ENCODE measurements at regions not wholly inside any gene's neighbourhood (a gene's known extent, or its start where the extent isn't known, plus 50 kb on each side); places are given as distances from the start of the nearest gene placed in this dataset.

DNA sequence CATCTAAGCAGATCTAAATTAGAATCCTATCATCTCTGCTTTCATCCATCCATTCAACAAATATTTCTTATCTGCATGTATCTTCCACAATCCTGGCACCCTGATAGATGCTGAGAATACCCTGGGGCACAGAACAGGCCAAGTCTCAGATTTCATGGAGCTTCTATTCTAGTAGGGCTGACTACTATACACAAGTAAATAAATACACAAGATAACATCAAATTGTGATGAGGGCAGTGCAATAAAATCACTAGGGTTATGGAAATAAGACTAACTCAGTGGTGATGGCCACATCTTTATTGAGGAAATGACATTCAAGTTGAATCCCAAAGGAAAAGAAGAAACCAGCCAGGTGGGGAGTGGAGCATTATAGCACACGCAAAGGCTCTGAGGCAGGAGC lies 138.4 kb upstream of the GLRA1 start:
- Histone ChIP-seq H3K27ac (ENCODE audit: low read depth, low read length) (no peak overlapping the region), H4K8ac (ENCODE audit: low read depth, low read length) (no peak overlapping the region), H4K91ac (ENCODE audit: low read depth, low read length) (no peak overlapping the region), H3K27me3 (ENCODE audit: insufficient read depth, low read length) (no peaks in the 10 kb centered on the region), H3K18ac (ENCODE audit: low read length) (no peak overlapping the region), H3K9me3 (ENCODE audit: insufficient read depth, low read depth, low read length) (no peaks in the 10 kb centered on the region), H2BK5ac (ENCODE audit: low read depth, low read length, poor library complexity) (no peak overlapping the region), H4K12ac (ENCODE audit: low read depth, low read length) (no peak overlapping the region), H3K79me1 (ENCODE audit: low read length) (no peaks in the 10 kb centered on the region), H3K14ac (ENCODE audit: low read length) (no peak overlapping the region), H3K4me3 (ENCODE audit: low read depth, low read length) (no peak overlapping the region), H2AK5ac (ENCODE audit: low read length) (no peak overlapping the region), H2BK120ac (ENCODE audit: insufficient read depth, low read length, poor library complexity) (no peak overlapping the region), H3K4me1 (ENCODE audit: control insufficient read depth in 1 of 2, insufficient read depth in 2 of 2, low read length in 2 of 2) (no peaks in the 10 kb centered on the region), H3K79me2 (ENCODE audit: control insufficient read depth, insufficient read depth, low read length, poor library complexity) (no peaks in the 10 kb centered on the region), H2BK12ac (ENCODE audit: low read length) (no peak overlapping the region), H3K9ac (ENCODE audit: low read length) (no peak overlapping the region), H2AFZ (ENCODE audit: insufficient read depth, low read length, poor library complexity) (no peak overlapping the region), H3K4ac (ENCODE audit: low read depth, low read length) (no peak overlapping the region), H3K36me3 (ENCODE audit: control insufficient read depth in 1 of 2, insufficient read depth in 2 of 2, low read length in 2 of 2) (no peaks in the 10 kb centered on the region), H3K4me2 (ENCODE audit: low read length) (no peak overlapping the region), H3K23ac (ENCODE audit: low read length) (no peak overlapping the region)
- WGBS (ENCODE audit: extremely low coverage, insufficient coverage, insufficient read length): no CpG with 5 or more reads among the region's 1 CpG
- peak; percentile 6 to 23 for DNase-seq

DNA sequence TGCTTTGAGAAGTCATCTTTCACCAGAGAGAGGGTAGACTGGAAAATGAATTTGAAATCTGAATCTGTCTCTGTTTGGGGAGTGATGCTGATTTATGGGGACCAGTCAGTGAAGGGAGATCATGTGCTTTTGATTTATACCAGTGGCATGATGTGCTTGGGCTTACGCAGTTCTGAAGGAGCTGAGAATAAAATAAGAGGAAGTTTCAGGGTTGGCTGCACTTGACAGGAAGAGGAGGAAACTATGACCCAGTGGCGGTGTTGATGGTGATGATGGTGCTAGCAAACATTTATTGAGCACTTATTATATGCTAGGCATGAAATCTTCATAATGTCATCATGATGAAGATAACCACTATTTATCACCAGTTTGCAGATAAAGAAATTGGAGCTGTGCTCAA lies 136.4 kb upstream of the GLRA1 start:
- H3K79me2 ChIP-seq (ENCODE audit: control insufficient read depth, insufficient read depth, low read length, poor library complexity): no peaks in the 10 kb centered on the region
- no peaks in the 10 kb centered on the region for H3K36me3 ChIP-seq (ENCODE audit: control insufficient read depth in 1 of 2, insufficient read depth in 2 of 2, low read length in 2 of 2)
- no peak overlapping the region for H2AFZ ChIP-seq (ENCODE audit: insufficient read depth, low read length, poor library complexity)

GRCh38 chr5:152058267-152058666 lies 133.6 kb upstream of the GLRA1 start:
- H2AK5ac ChIP-seq (ENCODE audit: low read length): no peak overlapping the region
- no peak overlapping the region for H3K27ac ChIP-seq (ENCODE audit: low read depth, low read length)
- H3K18ac ChIP-seq (ENCODE audit: low read length): no peak overlapping the region
- no peaks in the 10 kb centered on the region for H3K79me1 ChIP-seq (ENCODE audit: low read length)
- H4K91ac ChIP-seq (ENCODE audit: low read depth, low read length): no peak overlapping the region
- no peak overlapping the region for H3K23ac ChIP-seq (ENCODE audit: low read length)
- no peak overlapping the region for H2BK120ac ChIP-seq (ENCODE audit: insufficient read depth, low read length, poor library complexity)
- no peak overlapping the region for H3K14ac ChIP-seq (ENCODE audit: low read length)
- WGBS (ENCODE audit: extremely low coverage, insufficient coverage, insufficient read length): no CpG with 5 or more reads among the region's 6 CpGs
- no peak overlapping the region for H3K4me2 ChIP-seq (ENCODE audit: low read length)
- H3K36me3 ChIP-seq (ENCODE audit: control insufficient read depth in 1 of 2, insufficient read depth in 2 of 2, low read length in 2 of 2): no peaks in the 10 kb centered on the region
- no peak overlapping the region for H3K9ac ChIP-seq (ENCODE audit: low read length)
- H3K4me1 ChIP-seq (ENCODE audit: control insufficient read depth in 1 of 2, insufficient read depth in 2 of 2, low read length in 2 of 2): no peaks in the 10 kb centered on the region
- no peaks in the 10 kb centered on the region for H3K9me3 ChIP-seq (ENCODE audit: insufficient read depth, low read depth, low read length)
- H4K8ac ChIP-seq (ENCODE audit: low read depth, low read length): no peak overlapping the region
- no peak overlapping the region for H2BK12ac ChIP-seq (ENCODE audit: low read length)
- no peak overlapping the region for H4K12ac ChIP-seq (ENCODE audit: low read depth, low read length)
- no peak overlapping the region for H2BK5ac ChIP-seq (ENCODE audit: low read depth, low read length, poor library complexity)
- no peaks in the 10 kb centered on the region for H3K79me2 ChIP-seq (ENCODE audit: control insufficient read depth, insufficient read depth, low read length, poor library complexity)
- H2AFZ ChIP-seq (ENCODE audit: insufficient read depth, low read length, poor library complexity): no peak overlapping the region
- no peak for DNase-seq
- no peak overlapping the region for H3K4me3 ChIP-seq (ENCODE audit: low read depth, low read length)
- H3K27me3 ChIP-seq (ENCODE audit: insufficient read depth, low read length): no peaks in the 10 kb centered on the region
- H3K4ac ChIP-seq (ENCODE audit: low read depth, low read length): no peak overlapping the region

More for the DNA sequence above, 136.4 kb upstream of the GLRA1 start:
- no peak overlapping the region for H3K4me3 ChIP-seq (ENCODE audit: low read depth, low read length)
- no peak overlapping the region for H2BK5ac ChIP-seq (ENCODE audit: low read depth, low read length, poor library complexity)
- no CpG with 5 or more reads among the region's 2 CpGs for WGBS (ENCODE audit: extremely low coverage, insufficient coverage, insufficient read length)
- H2BK120ac ChIP-seq (ENCODE audit: insufficient read depth, low read length, poor library complexity): no peak overlapping the region
- no peaks in the 10 kb centered on the region for H3K9me3 ChIP-seq (ENCODE audit: insufficient read depth, low read depth, low read length)
- no peak overlapping the region for H3K18ac ChIP-seq (ENCODE audit: low read length)
- no peak overlapping the region for H2BK12ac ChIP-seq (ENCODE audit: low read length)
- no peak overlapping the region for H2AK5ac ChIP-seq (ENCODE audit: low read length)
- no peak overlapping the region for H4K8ac ChIP-seq (ENCODE audit: low read depth, low read length)
- no peak overlapping the region for H3K9ac ChIP-seq (ENCODE audit: low read length)
- H3K14ac ChIP-seq (ENCODE audit: low read length): no peak overlapping the region
- no peaks in the 10 kb centered on the region for H3K4me1 ChIP-seq (ENCODE audit: control insufficient read depth in 1 of 2, insufficient read depth in 2 of 2, low read length in 2 of 2)
- H3K79me1 ChIP-seq (ENCODE audit: low read length): no peaks in the 10 kb centered on the region
- no peak overlapping the region for H4K12ac ChIP-seq (ENCODE audit: low read depth, low read length)
- no peak overlapping the region for H3K4ac ChIP-seq (ENCODE audit: low read depth, low read length)
- no peak overlapping the region for H3K23ac ChIP-seq (ENCODE audit: low read length)
- H3K27me3 ChIP-seq (ENCODE audit: insufficient read depth, low read length): no peaks in the 10 kb centered on the region
- no peak for DNase-seq
- no peak overlapping the region for H3K4me2 ChIP-seq (ENCODE audit: low read length)
- no peak overlapping the region for H4K91ac ChIP-seq (ENCODE audit: low read depth, low read length)
- no peak overlapping the region for H3K27ac ChIP-seq (ENCODE audit: low read depth, low read length)

- WGBS (ENCODE audit: extremely low coverage, insufficient coverage, insufficient read length): no CpG with 5 or more reads among the region's 7 CpGs
- no peak overlapping the region for H4K12ac ChIP-seq (ENCODE audit: low read depth, low read length)
These were observed 132.3 kb upstream of the GLRA1 start for GRCh38 chr5:152056931-152057330.

More at GRCh38 chr5:152056931-152057330, 132.3 kb upstream of the GLRA1 start:
- Histone ChIP-seq H3K4me1 (ENCODE audit: control insufficient read depth in 1 of 2, insufficient read depth in 2 of 2, low read length in 2 of 2) (peaks cover 6 to 8% of the 10 kb centered on the region in 2 experiments), H3K9me3 (ENCODE audit: insufficient read depth, low read depth, low read length) (no peaks in the 10 kb centered on the region), H4K91ac (ENCODE audit: low read depth, low read length) (no peak overlapping the region), H3K27me3 (ENCODE audit: insufficient read depth, low read length) (no peaks in the 10 kb centered on the region), H3K79me2 (ENCODE audit: control insufficient read depth, insufficient read depth, low read length, poor library complexity) (no peaks in the 10 kb centered on the region), H2BK120ac (ENCODE audit: insufficient read depth, low read length, poor library complexity) (no peak overlapping the region), H3K14ac (ENCODE audit: low read length) (no peak overlapping the region), H2AK5ac (ENCODE audit: low read length) (no peak overlapping the region), H3K4me2 (ENCODE audit: low read length) (no peak overlapping the region), H2BK5ac (ENCODE audit: low read depth, low read length, poor library complexity) (no peak overlapping the region), H3K27ac (ENCODE audit: low read depth, low read length) (no peak overlapping the region), H3K18ac (ENCODE audit: low read length) (no peak overlapping the region), H2AFZ (ENCODE audit: insufficient read depth, low read length, poor library complexity) (no peak overlapping the region), H3K36me3 (ENCODE audit: control insufficient read depth in 1 of 2, insufficient read depth in 2 of 2, low read length in 2 of 2) (no peaks in the 10 kb centered on the region), H4K8ac (ENCODE audit: low read depth, low read length) (no peak overlapping the region), H3K23ac (ENCODE audit: low read length) (no peak overlapping the region), H3K79me1 (ENCODE audit: low read length) (no peaks in the 10 kb centered on the region), H3K9ac (ENCODE audit: low read length) (no peak overlapping the region), H3K4ac (ENCODE audit: low read depth, low read length) (no peak overlapping the region), H3K4me3 (ENCODE audit: low read depth, low read length) (no peak overlapping the region), H2BK12ac (ENCODE audit: low read length) (no peak overlapping the region)
- no peak for DNase-seq

Data from trophoblast cell (in vitro differentiated cells and primary cell).